GM21619 (cell line): ENCODE measurements at regions not wholly inside any gene's neighbourhood (a gene's known extent, or its start where the extent isn't known, plus 50 kb on each side); places are given as distances from the start of the nearest gene placed in this dataset.
"Not testable (repeated sequence)": the region's sequence is repeated elsewhere in the genome, so short reads cannot be mapped to it uniquely, and the experiment has no call there.

Experiments
- ATAC-seq: cut with Tn5 transposase; IDR thresholded peaks from one replicate; pipeline ENCODE4 v1.9.1; 2021; ENCODE audit not compliant: unreplicated experiment

DNA sequence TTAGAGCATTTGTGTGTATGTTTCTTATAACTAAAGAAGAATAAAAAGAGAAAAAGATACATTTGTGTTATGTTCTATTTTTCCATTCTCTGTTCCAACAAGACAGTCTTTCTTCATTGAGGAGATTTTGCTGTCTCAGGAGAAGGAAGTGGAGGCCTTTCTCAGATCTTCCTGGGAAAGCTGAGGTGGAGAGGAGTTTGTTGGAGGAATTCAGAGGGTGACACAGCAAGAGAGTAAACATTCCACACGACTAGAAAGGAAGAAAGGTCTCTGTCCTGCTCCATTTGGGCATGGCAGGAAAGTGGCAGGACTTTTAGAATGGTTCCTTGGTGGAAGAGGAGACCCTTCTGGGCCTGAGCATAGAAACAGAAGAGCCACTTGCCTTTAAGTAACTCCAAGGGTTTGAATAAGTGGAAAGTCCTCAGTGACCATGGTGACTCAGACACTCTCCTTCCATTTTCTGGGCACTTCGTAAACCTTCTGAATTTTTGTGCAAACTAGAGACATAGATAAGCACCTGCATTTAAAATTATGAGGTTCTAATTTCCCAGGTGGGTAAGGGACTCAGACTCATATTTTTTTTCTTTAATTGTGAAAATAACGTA, 52.3 kb upstream of the COL5A2 start:
- ATAC-seq = no peak

DNA sequence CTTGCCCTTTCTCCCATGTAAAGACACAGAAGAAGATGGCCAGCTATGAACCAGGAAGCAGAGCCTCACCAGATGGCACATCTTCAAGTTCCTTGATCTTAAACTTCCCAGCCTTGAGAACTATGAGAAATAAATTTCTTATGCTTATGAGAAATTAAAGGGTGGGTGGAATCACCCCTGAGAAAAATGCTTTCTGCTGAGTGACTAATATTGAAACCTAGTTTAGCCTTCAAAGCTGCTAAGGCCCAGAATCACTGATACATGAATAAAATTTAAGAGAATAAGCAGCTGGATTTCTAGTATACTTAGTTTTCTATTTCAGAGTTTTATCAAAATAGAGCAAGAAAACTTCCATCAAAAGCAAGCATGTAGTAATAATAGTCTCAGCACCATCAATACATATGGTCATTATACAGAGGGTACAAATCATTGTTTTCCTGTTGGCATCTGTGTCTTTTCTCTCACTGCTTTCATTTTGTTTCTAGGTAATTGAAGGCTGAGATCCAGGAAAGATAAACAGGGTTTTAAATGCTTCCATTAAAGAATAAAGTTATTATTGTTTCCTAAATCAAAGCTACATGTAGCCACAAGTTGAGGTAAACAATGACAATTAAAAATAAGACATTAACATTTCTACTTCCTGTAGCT, 53.3 kb upstream of the COL5A2 start:
- ATAC-seq = peak; percentile 88

DNA sequence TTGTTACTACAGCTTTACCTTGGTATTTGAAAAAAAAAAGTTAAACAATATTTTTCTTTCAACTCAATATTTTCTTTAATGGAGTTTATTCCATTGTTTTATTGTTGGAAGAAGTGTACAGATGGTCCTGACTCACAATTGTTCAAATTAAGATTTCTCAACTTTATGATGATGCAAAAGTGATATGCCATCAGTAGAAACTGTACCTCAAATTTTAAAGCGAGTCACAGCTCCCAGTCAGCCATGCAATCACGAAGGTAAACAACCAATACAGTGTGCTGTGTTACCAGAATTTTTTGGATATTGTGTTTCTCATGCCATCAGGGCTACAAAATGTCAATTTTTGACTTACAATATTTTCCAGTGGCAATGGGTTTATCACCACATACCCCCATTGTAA, 54.0 kb upstream of the COL5A2 start:
- no peak for ATAC-seq

DNA sequence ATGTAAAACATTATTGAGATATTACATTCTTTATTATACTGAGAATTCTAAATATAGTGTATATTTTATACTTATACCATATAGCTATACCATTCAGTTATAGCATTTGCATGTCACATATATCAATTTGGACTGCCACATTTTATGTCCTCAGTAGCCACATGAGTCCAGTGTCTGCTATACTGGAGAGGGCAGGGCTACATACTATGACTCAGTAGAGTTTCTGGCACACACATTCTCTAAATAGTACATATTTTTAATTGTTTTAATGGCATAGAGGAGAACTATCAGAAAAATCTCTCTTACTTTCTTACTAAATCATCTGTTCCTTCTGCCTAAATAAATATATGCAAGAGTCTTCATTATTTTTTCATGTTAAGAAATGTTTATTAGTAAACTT, 55.4 kb upstream of the COL5A2 start:
- no peak for ATAC-seq

DNA sequence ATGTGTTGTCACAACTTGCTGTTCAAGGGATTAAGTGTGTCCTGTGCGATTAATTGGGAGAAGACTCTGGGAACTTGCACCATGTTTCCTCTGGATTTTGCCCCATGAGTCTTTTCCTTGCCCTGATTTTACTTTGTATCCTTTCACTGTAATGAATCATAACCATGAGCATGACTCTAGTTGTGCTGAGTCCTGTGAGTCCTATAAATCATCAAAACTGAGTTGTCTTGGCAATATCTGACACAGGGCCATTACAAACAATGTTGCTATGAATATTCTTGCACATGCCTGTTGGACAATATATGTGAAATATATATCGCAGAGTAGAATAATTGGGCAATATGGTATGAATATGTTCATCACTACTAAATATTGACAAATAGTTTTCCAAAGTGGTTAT, 56.5 kb upstream of the COL5A2 start:
- ATAC-seq = no peak

DNA sequence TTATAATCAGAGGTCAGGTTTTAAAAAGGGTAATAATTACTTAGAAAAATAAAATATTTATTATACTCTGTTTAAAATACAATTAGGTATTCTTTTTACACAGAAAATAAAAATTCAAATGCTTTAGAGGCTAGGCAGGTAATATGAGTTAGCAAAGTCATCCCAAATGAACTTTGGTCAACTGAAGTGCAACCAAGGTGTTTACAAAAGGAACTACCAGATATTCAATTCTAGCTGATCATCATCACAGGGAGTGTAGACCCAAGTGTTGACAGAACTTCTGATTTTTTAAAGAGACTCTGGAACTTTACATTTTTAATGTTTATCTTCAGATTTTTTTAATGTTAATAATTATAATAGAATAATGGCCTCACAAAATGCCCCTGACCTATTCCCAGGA, 59.3 kb upstream of the COL5A2 start:
- ATAC-seq = no peak

DNA sequence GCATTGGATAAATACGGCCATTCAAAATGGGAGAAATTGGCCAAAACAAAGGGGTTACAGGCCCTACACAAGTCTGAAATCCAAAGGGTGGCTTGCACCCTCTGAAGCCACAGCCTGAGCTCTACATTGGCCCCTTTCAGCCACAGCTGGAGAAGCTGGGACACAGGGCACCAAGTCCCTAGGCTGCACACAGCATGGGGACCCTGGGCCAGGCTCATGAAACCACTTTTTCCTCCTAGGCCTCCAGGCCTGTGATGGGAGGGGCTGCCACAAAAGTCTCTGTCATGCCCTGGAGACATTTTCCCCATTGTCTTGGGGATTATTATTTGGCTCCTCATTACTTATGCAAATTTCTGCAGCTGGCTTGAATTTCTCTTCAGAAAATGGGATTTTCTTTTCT, 64.3 kb upstream of the COL5A2 start:
- ATAC-seq = not testable (repeated sequence)

DNA sequence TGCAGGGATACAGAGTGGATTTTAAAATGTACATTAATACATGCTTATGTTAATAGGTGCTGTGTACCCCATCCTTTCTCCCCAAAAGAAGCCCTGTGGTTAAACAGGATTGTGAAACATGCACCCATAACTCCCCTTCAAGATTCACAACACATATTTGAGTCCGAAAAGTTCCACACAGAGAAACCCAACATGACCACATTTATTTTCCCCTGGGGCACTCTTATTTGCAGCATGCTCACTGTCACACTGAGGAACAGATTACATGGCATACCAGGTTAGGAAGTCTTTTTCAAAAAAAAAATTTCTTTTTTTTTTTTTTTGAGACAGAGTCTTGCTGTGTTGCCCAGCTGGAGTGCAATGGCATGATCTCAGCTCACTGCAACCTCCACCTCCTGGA, 67.7 kb upstream of the COL5A2 start:
- no peak for ATAC-seq

DNA sequence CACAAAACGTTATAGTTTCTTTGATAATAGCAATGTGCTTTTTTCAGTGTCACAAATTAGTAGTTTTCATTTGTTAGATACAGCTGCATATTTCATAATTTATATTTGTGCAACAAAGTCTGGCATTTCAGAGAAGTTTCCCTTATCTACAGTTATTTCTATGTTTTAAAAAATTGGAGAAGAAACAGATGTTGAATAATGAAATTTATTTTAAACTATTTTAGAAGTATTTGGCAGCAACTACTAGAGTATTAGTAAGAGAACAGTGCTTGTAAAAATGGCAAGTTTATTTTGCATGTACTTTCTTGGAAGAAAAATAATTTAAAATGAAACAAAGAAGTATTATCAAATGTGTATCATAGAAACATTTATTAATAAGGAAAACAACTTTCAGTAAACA, 68.6 kb upstream of the COL5A2 start:
- ATAC-seq = no peak

DNA sequence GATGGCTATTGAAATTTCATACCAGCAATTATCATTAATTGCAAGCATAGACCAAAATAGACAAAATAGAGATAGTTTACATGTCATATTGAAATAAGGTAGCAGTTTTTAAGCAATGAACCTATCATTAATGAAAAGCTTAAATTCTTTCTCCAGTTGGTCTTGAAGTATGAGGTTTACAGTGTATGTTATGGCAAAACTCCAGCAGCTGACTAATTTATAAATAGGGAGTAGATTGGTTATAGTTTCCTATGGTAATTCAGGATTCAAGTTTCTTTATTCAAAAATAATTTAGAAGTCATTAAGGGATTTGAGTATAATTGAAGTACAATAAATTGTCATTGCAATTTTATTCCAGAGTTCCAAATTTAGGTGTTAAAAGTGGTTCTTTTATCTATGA, 69.6 kb upstream of the COL5A2 start:
- no peak for ATAC-seq

DNA sequence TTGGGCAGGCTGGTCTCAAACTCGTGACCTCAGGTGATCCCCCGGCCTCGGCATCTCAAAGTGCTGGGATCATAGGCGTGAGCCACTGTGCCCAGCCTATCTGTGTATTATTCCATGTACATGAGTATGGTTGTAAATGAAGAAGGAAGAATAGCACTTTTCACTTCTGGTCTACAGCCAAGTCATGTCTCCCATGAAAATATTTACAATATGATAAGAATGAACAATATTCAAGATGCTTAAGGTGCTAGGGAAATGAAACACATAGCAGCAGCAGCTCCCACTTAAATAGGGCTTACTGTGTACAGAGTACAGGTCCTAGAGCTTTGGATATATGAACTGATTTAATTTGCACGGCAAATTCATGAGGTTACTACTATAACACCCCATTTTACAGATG, 70.3 kb upstream of the COL5A2 start:
- no peak for ATAC-seq

DNA sequence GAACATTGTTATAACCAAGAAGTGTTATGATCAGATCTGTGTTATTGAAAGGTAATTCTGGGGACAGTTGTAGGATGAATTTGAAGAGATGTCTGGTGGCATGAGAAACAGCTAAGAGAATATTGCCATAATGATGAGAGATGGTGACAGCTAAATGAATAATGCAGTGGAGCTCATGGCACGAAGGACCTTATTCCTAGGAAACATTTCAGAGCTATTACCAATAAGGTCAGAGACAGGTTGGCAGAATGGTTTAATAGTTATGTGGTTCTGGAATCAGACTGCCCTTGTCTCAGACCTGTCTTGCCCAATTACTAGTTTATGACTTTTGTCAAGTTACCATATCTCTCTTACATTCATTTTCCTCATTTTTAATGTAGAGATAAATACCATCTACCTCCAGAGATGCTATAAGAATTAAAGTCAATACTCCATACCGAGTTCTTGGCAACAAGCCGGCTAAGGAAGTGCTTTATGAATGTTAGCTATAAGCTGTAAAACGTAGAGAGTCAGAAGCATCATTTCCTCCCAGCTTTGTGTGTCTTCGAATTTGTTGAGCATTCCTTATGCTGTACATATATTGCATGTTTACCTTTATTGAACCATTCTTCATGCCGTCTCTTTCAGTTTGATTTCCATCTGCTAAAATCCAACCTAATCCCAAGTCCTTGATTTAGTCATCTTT, 73.6 kb upstream of the COL5A2 start:
- no peak for ATAC-seq

DNA sequence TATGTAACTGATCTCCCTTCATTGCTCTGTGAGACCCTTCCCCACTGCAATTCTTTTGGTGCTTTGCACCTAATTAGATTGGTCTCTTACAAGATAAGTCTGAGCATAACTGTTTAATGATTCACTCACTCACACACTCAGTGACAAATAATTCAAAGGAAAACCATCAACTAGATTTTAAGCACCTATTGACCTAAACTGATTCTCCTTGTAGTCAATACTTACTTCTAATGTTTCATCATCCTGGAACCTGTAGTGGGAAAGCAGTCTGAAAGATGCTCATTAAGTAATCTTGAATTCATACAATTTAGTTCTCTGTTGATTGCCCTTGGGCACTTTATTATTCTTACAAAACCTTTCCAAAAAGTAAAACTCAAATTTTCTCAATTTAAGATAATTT, 74.3 kb upstream of the COL5A2 start:
- no peak for ATAC-seq

DNA sequence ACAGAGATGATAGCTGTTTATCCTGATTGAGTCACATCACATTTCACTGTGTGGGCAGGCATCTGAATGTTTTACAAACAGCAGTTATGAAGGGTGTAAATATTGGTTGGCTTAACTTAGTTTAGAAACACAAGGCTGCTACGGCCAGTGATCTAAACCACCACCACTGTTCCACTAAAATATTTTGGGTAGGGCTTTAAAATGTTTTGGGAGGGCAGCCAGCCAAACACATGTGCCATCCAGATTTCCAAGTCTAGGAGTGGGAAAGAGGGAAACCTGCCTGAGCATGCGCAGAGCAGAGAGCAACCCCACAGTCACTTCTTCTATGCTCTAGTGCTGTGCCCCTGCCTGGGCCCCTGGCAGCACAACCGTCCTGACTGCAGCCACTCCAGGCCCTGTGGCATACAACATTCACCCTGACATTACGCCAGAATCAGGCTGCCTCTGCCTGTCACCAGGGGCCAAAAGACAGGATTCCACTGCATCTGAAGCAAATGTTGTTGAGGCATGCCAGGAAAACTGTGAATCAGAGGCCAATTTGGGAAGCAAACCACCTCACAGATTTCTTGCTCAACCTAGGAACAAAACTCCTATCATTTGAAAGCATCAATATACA, 74.8 kb upstream of the COL5A2 start:
- ATAC-seq = no peak

DNA sequence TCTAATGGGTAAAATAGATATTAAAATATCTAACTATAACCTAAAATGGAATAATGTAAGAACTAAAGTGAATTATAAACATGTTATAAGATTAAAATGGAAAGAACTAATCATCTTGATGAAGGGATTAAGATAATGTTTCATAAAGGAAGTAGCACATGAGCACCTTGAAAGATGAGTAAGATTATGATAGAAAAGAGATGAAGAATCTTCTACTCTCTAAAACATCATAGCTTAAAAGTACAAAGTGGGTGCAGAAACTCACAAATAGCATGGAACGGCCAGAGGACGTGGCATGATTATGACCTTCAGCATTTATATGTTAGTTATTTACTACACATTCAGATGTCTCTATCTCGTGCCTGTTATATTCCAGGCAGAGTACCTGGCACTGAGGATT, 76.2 kb upstream of the COL5A2 start:
- ATAC-seq = no peak

DNA sequence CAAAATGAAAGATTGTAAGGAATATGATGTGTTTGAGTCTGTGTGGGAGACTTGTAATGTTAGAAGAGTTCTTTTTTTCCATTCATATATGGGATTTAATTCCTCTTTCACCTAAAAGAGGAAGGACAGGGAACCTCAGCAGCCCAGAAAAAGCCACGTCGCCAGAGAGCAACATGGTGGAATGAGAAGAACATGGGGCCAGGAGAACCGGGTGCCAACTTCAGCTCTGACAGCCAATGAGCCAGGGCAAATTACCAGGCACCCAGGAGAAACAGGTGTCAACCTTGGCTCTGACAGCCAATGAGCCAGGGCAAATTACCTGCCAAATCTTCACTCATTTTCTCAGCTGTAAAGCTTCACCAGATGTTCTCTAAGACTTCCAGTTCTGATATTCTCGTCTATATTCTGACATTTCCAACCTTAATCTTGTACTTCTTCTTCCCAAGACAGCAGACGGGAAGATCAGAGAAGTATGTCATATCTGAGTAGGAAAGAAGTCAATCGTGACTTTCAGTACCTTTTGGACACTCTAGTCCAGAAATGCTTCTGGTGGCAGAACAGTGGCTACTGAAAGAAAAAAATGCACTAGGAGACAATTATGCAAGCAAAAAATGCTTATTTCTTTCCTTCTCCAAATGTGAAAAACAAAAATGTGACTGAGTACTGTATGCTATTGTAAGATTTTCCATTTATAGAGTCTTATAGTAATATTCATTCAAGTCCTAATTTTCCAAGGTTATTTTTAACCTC, 79.2 kb upstream of the COL5A2 start:
- ATAC-seq = no peak

DNA sequence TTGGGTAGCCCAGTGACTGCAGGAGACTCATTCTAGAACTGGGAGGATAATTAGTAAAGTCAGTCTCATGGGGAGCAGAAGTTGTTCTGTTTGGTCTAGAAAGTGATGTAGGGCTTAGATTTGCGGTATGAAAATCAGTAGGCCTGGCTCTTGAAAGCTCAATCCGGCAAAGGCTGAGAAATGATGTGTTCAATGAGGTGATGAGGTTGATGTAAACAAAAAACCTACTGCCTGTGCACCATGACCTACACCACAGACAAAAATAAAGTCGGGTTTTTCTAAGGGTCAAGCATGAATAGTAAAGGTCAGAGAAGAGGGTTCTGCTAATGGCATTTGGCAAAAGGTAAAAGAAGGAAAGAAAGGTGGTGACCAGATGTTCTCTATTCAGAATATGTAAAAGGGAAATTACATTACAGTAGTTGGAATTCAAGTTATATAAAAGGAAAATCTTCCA, 80.8 kb upstream of the COL5A2 start:
- no peak for ATAC-seq

DNA sequence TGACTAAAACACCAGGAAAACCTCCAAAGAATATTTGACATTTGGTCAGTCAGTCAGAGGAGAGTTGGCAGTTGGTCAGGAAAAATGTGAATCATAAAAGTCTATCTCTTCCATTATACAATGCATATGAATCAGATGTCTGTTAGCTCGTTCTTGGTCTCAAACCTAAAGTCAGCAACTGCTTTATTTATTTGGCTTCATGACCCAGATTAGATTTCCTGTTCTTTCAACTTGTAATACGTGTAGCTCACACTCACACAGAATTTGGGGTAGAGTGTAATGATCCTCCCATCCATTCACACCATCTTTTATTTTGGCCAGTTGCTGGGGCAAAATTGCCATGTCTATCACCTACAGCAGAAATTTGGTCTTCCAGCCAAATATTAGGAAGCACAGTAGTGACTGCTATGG, 81.9 kb upstream of the COL5A2 start:
- ATAC-seq = no peak

DNA sequence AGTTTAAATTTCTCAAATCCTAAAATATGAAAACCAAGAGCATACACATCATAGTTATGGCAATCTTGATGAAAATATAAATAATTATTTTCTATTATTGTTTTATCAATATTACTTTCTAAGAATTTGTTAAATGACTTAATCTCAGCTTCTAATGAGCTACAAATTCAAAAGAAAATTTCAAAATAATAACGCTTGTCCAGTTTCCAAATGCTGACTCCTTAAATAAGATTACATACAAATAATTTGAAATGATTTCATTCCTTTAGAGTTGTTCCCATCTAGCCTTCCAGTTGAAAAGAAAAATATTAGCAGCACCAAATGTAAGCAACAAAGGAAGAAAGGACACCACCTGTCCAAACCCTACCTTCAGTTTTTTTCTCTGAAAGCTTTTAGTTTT, 82.4 kb upstream of the COL5A2 start:
- no peak for ATAC-seq

DNA sequence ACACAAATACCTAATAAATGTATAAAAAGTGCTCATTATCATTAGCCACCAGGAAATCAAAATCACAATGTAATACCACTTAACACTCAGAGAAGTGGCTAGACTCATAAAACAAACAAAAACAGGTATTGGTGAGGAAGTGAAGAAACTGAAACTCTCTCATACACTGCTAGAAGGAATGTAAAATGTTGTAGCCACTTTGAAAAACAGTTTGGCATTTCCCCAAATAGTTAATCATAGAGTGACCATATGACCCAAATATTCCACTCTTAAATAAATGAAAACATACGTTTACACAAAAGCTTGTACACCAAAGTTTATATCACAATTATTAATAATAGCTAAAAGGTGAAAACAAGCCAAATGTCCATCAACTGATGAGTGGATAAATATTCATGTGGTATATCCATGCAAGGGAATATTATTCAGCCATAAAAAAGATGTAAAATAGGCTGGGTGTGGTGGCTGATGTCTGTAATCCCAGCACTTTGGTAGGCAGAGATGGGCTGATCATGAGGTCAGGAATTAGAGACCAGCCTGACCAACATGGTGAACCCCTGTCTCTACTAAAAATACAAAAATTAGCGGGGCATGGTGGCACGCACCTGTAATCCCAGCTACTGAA, 86.2 kb upstream of the COL5A2 start:
- no peak for ATAC-seq

DNA sequence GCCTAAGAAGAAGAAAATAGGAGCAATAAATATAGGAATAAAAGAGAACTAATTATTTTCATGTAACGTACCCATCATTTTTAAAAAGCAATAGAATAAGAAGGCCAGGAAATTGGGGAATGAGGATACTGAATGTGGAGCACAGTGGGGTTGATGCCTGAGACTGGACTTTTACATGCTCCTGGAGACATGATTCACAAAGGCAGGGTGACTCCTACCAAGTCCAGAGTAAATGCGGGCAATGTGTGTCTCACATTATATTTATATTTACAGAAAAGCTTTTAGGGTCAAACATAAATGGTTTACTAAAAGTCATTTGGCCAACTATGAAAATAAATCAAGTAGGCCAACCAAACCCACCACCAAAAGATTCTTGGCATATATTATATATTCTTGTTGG, 87.9 kb upstream of the COL5A2 start:
- no peak for ATAC-seq
